MCF 10A (cell line): ENCODE measurements at regions not wholly inside any gene's neighbourhood (a gene's known extent, or its start where the extent isn't known, plus 50 kb on each side); places are given as distances from the start of the nearest gene placed in this dataset.

Source experiments
- BruUV-seq: library from RNA; stranded (reverse); fragments of 400-500 nt; replicated peaks from 2 replicates; lab custom pipeline; 2021; lab: Mats Ljungman, UMichigan
- CTCF ChIA-PET: fragments of 300-600 bp; sonication (Branson Sonifier 250); formaldehyde crosslinking; extraction: SDS; loops from one replicate; lab custom pipeline; 2021; ENCODE audit warnings: antibody characterized with exemption, inconsistent platforms; lab: Yijun Ruan, JAX
- POLR2A ChIA-PET: fragments of 300-600, 350-650 bp; sonication (Branson Sonifier 250); formaldehyde crosslinking; extraction: SDS; loops from one replicate; lab custom pipeline; 2020; ENCODE audit warnings: antibody characterized with exemption, inconsistent platforms; lab: Yijun Ruan, JAX
- DNase-seq: peaks from one replicate; pipeline ENCODE4 v3.0.0-alpha.2; 2018; ENCODE audit not compliant: unreplicated experiment
- H3K27ac Mint-ChIP-seq: one replicate; pipeline ENCODE4 v1.8.0; 2022; ENCODE audit warnings: mild to moderate bottlenecking, low read depth, mixed read lengths; ENCODE audit not compliant: unreplicated experiment
- H3K27me3 Mint-ChIP-seq: one replicate; pipeline ENCODE4 v1.8.0; 2022; ENCODE audit warnings: mixed read lengths; ENCODE audit not compliant: insufficient read depth, unreplicated experiment
- H3K36me3 Mint-ChIP-seq: one replicate; pipeline ENCODE4 v1.8.0; 2022; ENCODE audit warnings: mild to moderate bottlenecking, moderate library complexity, mixed read lengths; ENCODE audit not compliant: insufficient read depth, unreplicated experiment
- H3K4me1 Mint-ChIP-seq: one replicate; pipeline ENCODE4 v1.8.0; 2022; ENCODE audit warnings: mixed read lengths; ENCODE audit not compliant: insufficient read depth, unreplicated experiment
- H3K4me3 Mint-ChIP-seq: one replicate; pipeline ENCODE4 v1.8.0; 2022; ENCODE audit warnings: mild to moderate bottlenecking, moderate library complexity, mixed read lengths; ENCODE audit not compliant: unreplicated experiment
- H3K9me3 Mint-ChIP-seq: one replicate; pipeline ENCODE4 v1.8.0; 2022; ENCODE audit warnings: mixed read lengths; ENCODE audit not compliant: unreplicated experiment
- intact Hi-C: fragments of 100-400 bp; cut with micrococcal nuclease; formaldehyde crosslinking; loops from 2 replicates; pipeline ENCODE4 v1.14.1; 2022
- TF ChIP-seq, protein P1 (sequence below): fragments of 200-600 bp; IDR thresholded peaks from one replicate; pipeline ENCODE4 v1.8.0; 2022; ENCODE audit warnings: antibody characterized with exemption, mild to moderate bottlenecking; ENCODE audit not compliant: unreplicated experiment

DNA sequence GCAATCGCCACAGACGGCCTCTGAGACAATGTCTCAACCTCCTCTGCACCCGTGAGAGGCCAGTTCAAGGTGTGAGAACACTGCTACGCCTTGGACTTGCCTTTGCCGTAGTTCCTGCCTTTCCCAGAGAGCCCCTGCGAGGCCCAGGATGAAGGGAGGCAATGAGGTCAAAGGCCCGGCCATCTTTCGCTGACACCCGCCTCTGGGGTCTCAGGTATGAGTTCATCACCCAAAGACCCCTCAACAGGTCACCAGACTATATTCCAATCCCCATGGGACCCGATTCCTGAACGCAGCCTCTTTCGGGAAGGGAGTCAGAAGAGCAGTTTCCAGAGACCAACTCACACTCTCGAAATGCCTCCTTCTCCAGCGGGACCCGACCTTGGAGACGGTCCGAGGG is 573.5 kb downstream of the KCNJ18 start:
- TF ChIP-seq, protein P1, sequence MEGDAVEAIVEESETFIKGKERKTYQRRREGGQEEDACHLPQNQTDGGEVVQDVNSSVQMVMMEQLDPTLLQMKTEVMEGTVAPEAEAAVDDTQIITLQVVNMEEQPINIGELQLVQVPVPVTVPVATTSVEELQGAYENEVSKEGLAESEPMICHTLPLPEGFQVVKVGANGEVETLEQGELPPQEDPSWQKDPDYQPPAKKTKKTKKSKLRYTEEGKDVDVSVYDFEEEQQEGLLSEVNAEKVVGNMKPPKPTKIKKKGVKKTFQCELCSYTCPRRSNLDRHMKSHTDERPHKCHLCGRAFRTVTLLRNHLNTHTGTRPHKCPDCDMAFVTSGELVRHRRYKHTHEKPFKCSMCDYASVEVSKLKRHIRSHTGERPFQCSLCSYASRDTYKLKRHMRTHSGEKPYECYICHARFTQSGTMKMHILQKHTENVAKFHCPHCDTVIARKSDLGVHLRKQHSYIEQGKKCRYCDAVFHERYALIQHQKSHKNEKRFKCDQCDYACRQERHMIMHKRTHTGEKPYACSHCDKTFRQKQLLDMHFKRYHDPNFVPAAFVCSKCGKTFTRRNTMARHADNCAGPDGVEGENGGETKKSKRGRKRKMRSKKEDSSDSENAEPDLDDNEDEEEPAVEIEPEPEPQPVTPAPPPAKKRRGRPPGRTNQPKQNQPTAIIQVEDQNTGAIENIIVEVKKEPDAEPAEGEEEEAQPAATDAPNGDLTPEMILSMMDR = no peak
- no TSS peak for BruUV-seq
- Mint-ChIP-seq H3K36me3 (no peaks in the 10 kb centered on the region), H3K27me3 (no peaks in the 10 kb centered on the region), H3K27ac (no peak overlapping the region), H3K4me3 (no peak overlapping the region), H3K4me1 (no peaks in the 10 kb centered on the region), H3K9me3 (peaks cover 6% of the 10 kb centered on the region)
- intact Hi-C loops = no loop called here
- no peak for DNase-seq
- ChIA-PET POLR2A (no interaction called here), CTCF (no interaction called here)

DNA sequence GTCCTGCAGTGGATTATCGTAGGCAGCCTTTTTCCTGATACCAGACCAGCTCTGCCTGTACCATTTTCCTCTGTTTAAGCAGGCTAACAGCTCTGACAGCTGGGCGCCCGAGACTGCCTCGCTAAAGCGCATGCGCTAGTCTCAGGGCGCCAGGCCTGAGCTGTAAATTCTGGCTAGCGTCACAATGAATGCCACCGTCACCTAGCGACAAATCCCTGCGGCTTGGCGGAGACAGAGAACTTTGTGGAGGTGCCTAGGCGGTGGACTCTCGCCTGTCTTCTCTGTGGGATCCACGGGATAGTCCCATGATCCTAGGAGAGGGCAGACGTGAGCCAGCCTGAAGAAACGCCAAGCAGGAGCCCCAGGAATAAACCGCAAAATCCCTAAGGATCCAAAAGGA is 573.9 kb downstream of the KCNJ18 start:
- Mint-ChIP-seq H3K4me1 (no peaks in the 10 kb centered on the region), H3K27me3 (no peaks in the 10 kb centered on the region), H3K9me3 (peaks cover 8% of the 10 kb centered on the region), H3K27ac (no peak overlapping the region), H3K36me3 (no peaks in the 10 kb centered on the region), H3K4me3 (no peak overlapping the region)
- DNase-seq = no peak
- no TSS peak for BruUV-seq
- intact Hi-C loops = no loop called here
- POLR2A ChIA-PET = no interaction called here
- CTCF ChIA-PET = no interaction called here
- TF ChIP-seq, protein P1 = no peak

- peaks cover 16% of the 10 kb centered on the region for H3K9me3 Mint-ChIP-seq
- ChIA-PET CTCF (no interaction called here), POLR2A (no interaction called here)
- no peak overlapping the region for H3K27ac Mint-ChIP-seq
- no peak for DNase-seq
- H3K27me3 Mint-ChIP-seq = no peaks in the 10 kb centered on the region
- no peaks in the 10 kb centered on the region for H3K4me1 Mint-ChIP-seq
- TF ChIP-seq, protein P1 = no peak
- BruUV-seq = no TSS peak
- intact Hi-C loops = no loop called here
- no peak overlapping the region for H3K4me3 Mint-ChIP-seq
- H3K36me3 Mint-ChIP-seq = no peaks in the 10 kb centered on the region
Observed at GRCh38 chr17:22267019-22267418, 574.7 kb downstream of the KCNJ18 start.

GRCh38 chr17:22268214-22268911 is 576.0 kb downstream of the KCNJ18 start:
- no peak for DNase-seq
- TF ChIP-seq, protein P1 = no peak
- Mint-ChIP-seq H3K27me3 (no peaks in the 10 kb centered on the region), H3K36me3 (no peaks in the 10 kb centered on the region), H3K27ac (no peak overlapping the region), H3K9me3 (peaks cover 21% of the 10 kb centered on the region), H3K4me3 (no peak overlapping the region), H3K4me1 (no peaks in the 10 kb centered on the region)
- CTCF ChIA-PET = no interaction called here
- BruUV-seq = no TSS peak
- POLR2A ChIA-PET = no interaction called here
- intact Hi-C loops = no loop called here
